ENCODE measurements at regions not wholly inside any gene's neighbourhood (a gene's known extent, or its start where the extent isn't known, plus 50 kb on each side); places are given as distances from the start of the nearest gene placed in this dataset.

GRCh38 chr14:56887216-56887615, 76.9 kb upstream of the OTX2 start:
- Histone ChIP-seq H3K27ac (ENCODE audit: low read depth in 1 of 2, low read length in 2 of 2) (no peak overlapping the region), H3K9me3 (ENCODE audit: control insufficient read depth in 1 of 2, insufficient read depth in 1 of 2, low read length in 2 of 2) (no peaks in the 10 kb centered on the region), H3K4me3 (ENCODE audit: low read length) (no peak overlapping the region), H3K36me3 (ENCODE audit: insufficient read depth, low read length) (no peaks in the 10 kb centered on the region), H3K27me3 (ENCODE audit: control insufficient read depth in 1 of 2, insufficient read depth in 2 of 2, low read length in 2 of 2) (peaks cover 0 to 4% of the 10 kb centered on the region in 2 experiments), H3K4me1 (ENCODE audit: insufficient read depth, low read length) (no peaks in the 10 kb centered on the region)
- Mint-ChIP-seq H3K4me1 (ENCODE audit: low read depth) (no peaks in the 10 kb centered on the region), H3K27ac (no peak overlapping the region), H3K4me3 (no peak overlapping the region), H3K36me3 (ENCODE audit: low read depth) (no peaks in the 10 kb centered on the region), H3K27me3 (peaks cover 56% of the 10 kb centered on the region), H3K9me3 (no peaks in the 10 kb centered on the region)
- TF ChIP-seq CTCF (IDR thresholded peaks at IDR 0.05) = no peak
- ChIA-PET CTCF (no interaction called here), POLR2A (no interaction called here)
- DNase-seq = no peak
- no peak for ATAC-seq (ENCODE audit: poor library complexity)
- intact Hi-C loops (cut with DNase I, micrococcal nuclease) = no loop called here

GRCh38 chr14:56886471-56887062, 76.3 kb upstream of the OTX2 start:
- Histone ChIP-seq H3K4me3 (ENCODE audit: low read length) (no peak overlapping the region), H3K27ac (ENCODE audit: low read depth in 1 of 2, low read length in 2 of 2) (no peak overlapping the region), H3K4me1 (ENCODE audit: insufficient read depth, low read length) (no peaks in the 10 kb centered on the region), H3K36me3 (ENCODE audit: insufficient read depth, low read length) (no peaks in the 10 kb centered on the region), H3K27me3 (ENCODE audit: control insufficient read depth in 1 of 2, insufficient read depth in 2 of 2, low read length in 2 of 2) (peaks cover 0 to 4% of the 10 kb centered on the region in 2 experiments), H3K9me3 (ENCODE audit: control insufficient read depth in 1 of 2, insufficient read depth in 1 of 2, low read length in 2 of 2) (no peaks in the 10 kb centered on the region)
- H3K27ac Mint-ChIP-seq = no peak overlapping the region
- H3K36me3 Mint-ChIP-seq (ENCODE audit: low read depth) = no peaks in the 10 kb centered on the region
- H3K27me3 Mint-ChIP-seq = peaks cover 60% of the 10 kb centered on the region
- ChIA-PET CTCF (no interaction called here), POLR2A (no interaction called here)
- no peak overlapping the region for H3K4me3 Mint-ChIP-seq
- DNase-seq (no peak), ATAC-seq (ENCODE audit: poor library complexity) (no peak)
- intact Hi-C loops (cut with DNase I, micrococcal nuclease) = no loop called here
- no peak for TF ChIP-seq CTCF (IDR thresholded peaks at IDR 0.05)
- H3K9me3 Mint-ChIP-seq = no peaks in the 10 kb centered on the region
- H3K4me1 Mint-ChIP-seq (ENCODE audit: low read depth) = no peaks in the 10 kb centered on the region

- Histone ChIP-seq H3K27me3 (ENCODE audit: control insufficient read depth in 1 of 2, insufficient read depth in 2 of 2, low read length in 2 of 2) (peaks cover 0 to 4% of the 10 kb centered on the region in 2 experiments), H3K4me3 (ENCODE audit: low read length) (no peak overlapping the region), H3K36me3 (ENCODE audit: insufficient read depth, low read length) (no peaks in the 10 kb centered on the region), H3K9me3 (ENCODE audit: control insufficient read depth in 1 of 2, insufficient read depth in 1 of 2, low read length in 2 of 2) (no peaks in the 10 kb centered on the region), H3K4me1 (ENCODE audit: insufficient read depth, low read length) (no peaks in the 10 kb centered on the region), H3K27ac (ENCODE audit: low read depth in 1 of 2, low read length in 2 of 2) (no peak overlapping the region)
- intact Hi-C loops (cut with DNase I, micrococcal nuclease) = no loop called here
- H3K27ac Mint-ChIP-seq = no peak overlapping the region
- H3K27me3 Mint-ChIP-seq = peaks cover 64% of the 10 kb centered on the region
- H3K36me3 Mint-ChIP-seq (ENCODE audit: low read depth) = no peaks in the 10 kb centered on the region
- no peaks in the 10 kb centered on the region for H3K4me1 Mint-ChIP-seq (ENCODE audit: low read depth)
- no peak for TF ChIP-seq CTCF (IDR thresholded peaks at IDR 0.05)
- no peak overlapping the region for H3K4me3 Mint-ChIP-seq
- no peaks in the 10 kb centered on the region for H3K9me3 Mint-ChIP-seq
- DNase-seq (no peak), ATAC-seq (ENCODE audit: poor library complexity) (no peak)
- CTCF ChIA-PET = no interaction called here
- POLR2A ChIA-PET = no interaction called here
Measured at GRCh38 chr14:56885825-56886224, 75.5 kb upstream of the OTX2 start.

Measured in CD4-positive, alpha-beta T cell (primary cell).